IMR-90 (cell line): ENCODE measurements at regions not wholly inside any gene's neighbourhood (a gene's known extent, or its start where the extent isn't known, plus 50 kb on each side); places are given as distances from the start of the nearest gene placed in this dataset.

Experiments used
- ATAC-seq: fragments of 200-7000 bp; cut with Tn5 transposase; 2 replicates; pipeline ENCODE4 v1.9.1; 2020; ENCODE audit warnings: low read depth, mild to moderate bottlenecking, moderate library complexity
- BruUV-seq: library from RNA; stranded (reverse); fragments of 400-500 nt; replicated peaks from 2 replicates; lab custom pipeline; 2021; lab: Mats Ljungman, UMichigan
- CTCF ChIA-PET: fragments of 300-600 bp; formaldehyde crosslinking; extraction: SDS; loops from one replicate; lab custom pipeline; 2021; ENCODE audit warnings: antibody characterized with exemption; lab: Yijun Ruan, JAX
- POLR2A ChIA-PET: fragments of 300-600 bp; sonication (Branson Sonifier 250); formaldehyde crosslinking; loops from one replicate; lab custom pipeline; 2022; ENCODE audit warnings: antibody characterized with exemption; ENCODE audit not compliant: unreplicated experiment; lab: Charles Lee
- DNase-seq: peaks from one replicate; pipeline ENCODE4 v3.0.0; 2013
- H2AFZ ChIP-seq: replicated peaks from 2 replicates; pipeline ENCODE3; 2013; ENCODE audit warnings: low read length, mild to moderate bottlenecking; ENCODE audit not compliant: poor library complexity
- H2AK5ac ChIP-seq: 2 replicates; pipeline ENCODE4 v1.6.1; 2013; ENCODE audit warnings: low read depth, low read length, inconsistent platforms
- H2AK9ac ChIP-seq: replicated peaks from 2 replicates; pipeline ENCODE3; 2013; ENCODE audit warnings: mild to moderate bottlenecking, low read depth, low read length, moderate library complexity; ENCODE audit not compliant: poor library complexity
- H2BK120ac ChIP-seq: 2 replicates; pipeline ENCODE4 v1.6.1; 2013; ENCODE audit warnings: low read depth, low read length, inconsistent platforms
- H2BK15ac ChIP-seq: 3 replicates; pipeline ENCODE4 v1.6.1; 2013; ENCODE audit warnings: low read depth, low read length, inconsistent platforms
- H2BK20ac ChIP-seq: 2 replicates; pipeline ENCODE4 v1.6.1; 2013; ENCODE audit warnings: low read depth, mild to moderate bottlenecking, inconsistent platforms, low read length, moderate library complexity
- H2BK5ac ChIP-seq: 2 replicates; pipeline ENCODE4 v1.6.1; 2013; ENCODE audit warnings: mild to moderate bottlenecking, low read depth, low read length, inconsistent platforms; ENCODE audit not compliant: poor library complexity, severe bottlenecking
- H3K14ac ChIP-seq: replicated peaks from 2 replicates; pipeline ENCODE4 v1.6.1; 2013; ENCODE audit warnings: low read depth, low read length, inconsistent platforms
- H3K18ac ChIP-seq: 2 replicates; pipeline ENCODE4 v1.6.1; 2013; ENCODE audit warnings: low read depth, low read length, control low read depth
- H3K23ac ChIP-seq: 2 replicates; pipeline ENCODE4 v1.6.1; 2013; ENCODE audit warnings: low read depth, low read length, inconsistent platforms
- H3K27ac ChIP-seq: 2 replicates; pipeline ENCODE4 v1.5.1; 2013; ENCODE audit warnings: mild to moderate bottlenecking, control low read depth, low read length; ENCODE audit not compliant: insufficient read depth
- H3K27me3 ChIP-seq: 2 replicates; pipeline ENCODE4 v1.6.1; 2013; ENCODE audit warnings: low read length; ENCODE audit not compliant: control insufficient read depth, insufficient read depth
- H3K36me3 ChIP-seq: 2 replicates; pipeline ENCODE4 v1.6.1; 2013; ENCODE audit warnings: low read length, mixed read lengths; ENCODE audit not compliant: control insufficient read depth, insufficient read depth
- H3K4ac ChIP-seq: 2 replicates; pipeline ENCODE4 v1.6.1; 2013; ENCODE audit warnings: low read depth, low read length, inconsistent platforms
- H3K4me1 ChIP-seq: 2 replicates; pipeline ENCODE4 v1.6.1; 2013; ENCODE audit warnings: low read length, mixed read lengths; ENCODE audit not compliant: control insufficient read depth, insufficient read depth
- H3K4me2 ChIP-seq: 2 replicates; pipeline ENCODE4 v1.6.1; 2013; ENCODE audit warnings: low read depth, mild to moderate bottlenecking, control low read depth, low read length, moderate library complexity
- H3K4me3 ChIP-seq: 2 replicates; pipeline ENCODE4 v1.5.1; 2013; ENCODE audit warnings: low read depth, mild to moderate bottlenecking, control low read depth, low read length, moderate library complexity; ENCODE audit not compliant: insufficient read depth
- H3K56ac ChIP-seq: 2 replicates; pipeline ENCODE4 v1.6.1; 2013; ENCODE audit warnings: low read length, inconsistent platforms; ENCODE audit not compliant: insufficient read depth; ENCODE audit errors: extremely low read depth
- H3K79me1 ChIP-seq, 2 experiments: 2 replicates each; pipeline ENCODE4 v1.6.1; 2013; ENCODE audit warnings: low read length in 2 of 2, inconsistent platforms in 1 of 2, low read depth in 1 of 2
- H3K9ac ChIP-seq: 2 replicates; pipeline ENCODE4 v1.6.1; 2013; ENCODE audit warnings: low read depth, low read length, control low read depth
- H3K9me1 ChIP-seq: 2 replicates; pipeline ENCODE4 v1.6.1; 2013; ENCODE audit warnings: low read length, inconsistent platforms; ENCODE audit not compliant: insufficient read depth
- H3K9me3 ChIP-seq: 2 replicates; pipeline ENCODE4 v1.6.1; 2013; ENCODE audit warnings: low read length; ENCODE audit not compliant: control insufficient read depth, insufficient read depth
- H4K20me1 ChIP-seq: 2 replicates; pipeline ENCODE4 v1.6.1; 2013; ENCODE audit warnings: low read length, inconsistent platforms; ENCODE audit not compliant: insufficient read depth
- H4K5ac ChIP-seq: 2 replicates; pipeline ENCODE4 v1.6.1; 2013; ENCODE audit warnings: mild to moderate bottlenecking, low read depth, low read length, control low read depth
- H4K8ac ChIP-seq, 2 experiments: 2 replicates each; pipeline ENCODE4 v1.6.1; 2013; ENCODE audit warnings: low read depth in 2 of 2, low read length in 2 of 2, control low read depth in 1 of 2, inconsistent platforms in 1 of 2
- H4K91ac ChIP-seq: 2 replicates; pipeline ENCODE4 v1.6.1; 2013; ENCODE audit warnings: low read depth, low read length, inconsistent platforms; ENCODE audit not compliant: insufficient read depth
- BHLHE40 ChIP-seq: fragments of 150-350 bp; IDR thresholded peaks from 2 replicates; pipeline ENCODE4 v1.6.1; 2016; ENCODE audit warnings: mild to moderate bottlenecking, low read depth, low read length
- CEBPB ChIP-seq: IDR thresholded peaks from 2 replicates; pipeline ENCODE4 v1.6.1; 2012; ENCODE audit warnings: low read depth, low read length, improper control_type of control experiment
- POLR2A ChIP-seq: IDR thresholded peaks from 2 replicates; pipeline ENCODE4 v1.6.1; 2012; ENCODE audit warnings: mild to moderate bottlenecking, low read depth, low read length
- RFX5 ChIP-seq: IDR thresholded peaks from 2 replicates; pipeline ENCODE4 v1.8.0; 2012; ENCODE audit warnings: low read depth, mild to moderate bottlenecking, low read length, moderate library complexity
- SMC3 ChIP-seq: fragments of 150-350 bp; IDR thresholded peaks from 2 replicates; pipeline ENCODE4 v1.6.1; 2016; ENCODE audit warnings: low read depth, mild to moderate bottlenecking, antibody characterized with exemption, low read length, moderate library complexity
- WGBS, 2 experiments: methylation state at CpG; one replicate each; pipeline versions ENCODE4 v1.1.5 to v1.1.7; 2013; ENCODE audit warnings: missing lambda C conversion rate in 2 of 2; ENCODE audit not compliant: insufficient read length in 1 of 2; ENCODE audit errors: extremely low coverage in 2 of 2; 5-methylcytosine and 5-hydroxymethylcytosine counted together
- dilution Hi-C: fragments of 300-500 bp; cut with HindIII; formaldehyde crosslinking; loops from one replicate; pipeline ENCODE4 v1.14.3; 2018; ENCODE audit warnings: low sequenced_read_pairs; ENCODE audit not compliant: unreplicated experiment
- in situ Hi-C: fragments of 300-500 bp; cut with MboI; formaldehyde crosslinking; loops from 3 replicates; pipeline ENCODE4 v1.14.3; 2019; ENCODE audit warnings: low sequenced_read_pairs, inconsistent platforms, mixed read lengths
- intact Hi-C: fragments of 100-400 bp; cut with micrococcal nuclease; formaldehyde crosslinking; loops from 2 replicates; pipeline ENCODE4 v1.10.0; 2022
- TF ChIP-seq, protein P1 (sequence below): fragments of 150-350 bp; IDR thresholded peaks from 2 replicates; pipeline ENCODE4 v1.6.1; 2016; ENCODE audit warnings: low read depth, mild to moderate bottlenecking, low read length, moderate library complexity, borderline replicate concordance

DNA sequence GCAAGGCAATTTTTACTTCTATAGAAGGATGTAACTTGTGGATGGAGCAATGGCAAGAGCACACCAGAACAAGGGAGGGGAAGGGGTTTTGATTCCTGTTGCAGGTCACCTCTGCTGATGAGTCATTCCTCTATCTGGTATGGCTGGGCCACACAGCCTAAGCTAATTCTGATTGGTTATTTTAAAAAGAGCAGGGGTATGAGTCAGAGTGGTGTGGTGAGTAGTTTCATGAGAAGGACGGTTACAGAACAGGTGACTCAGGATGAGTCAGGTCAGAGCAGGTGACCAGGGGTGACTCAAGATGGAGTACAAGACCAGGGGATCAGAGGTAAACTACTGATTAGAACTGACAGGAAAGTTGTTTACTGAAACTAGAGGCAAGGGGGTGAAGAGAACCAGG is 231.9 kb upstream of the USP9Y start:
- no peak overlapping the region for H4K8ac ChIP-seq
- ATAC-seq (no peak), DNase-seq (no peak)
- H3K9ac ChIP-seq = no peak overlapping the region
- no peak overlapping the region for H3K4me2 ChIP-seq
- H3K79me1 ChIP-seq = no peaks in the 10 kb centered on the region
- no peak overlapping the region for H2BK20ac ChIP-seq
- H3K23ac ChIP-seq = no peak overlapping the region
- ChIA-PET POLR2A (no interaction called here), CTCF (no interaction called here)
- H2AK5ac ChIP-seq = no peak overlapping the region
- H4K20me1 ChIP-seq = no peaks in the 10 kb centered on the region
- no peaks in the 10 kb centered on the region for H3K4me1 ChIP-seq
- no peaks in the 10 kb centered on the region for H3K36me3 ChIP-seq
- in situ Hi-C loops = no loop called here
- H3K18ac ChIP-seq = no peak overlapping the region
- no peak overlapping the region for H4K91ac ChIP-seq
- no peak overlapping the region for H2BK5ac ChIP-seq
- H4K5ac ChIP-seq = no peak overlapping the region
- no peaks in the 10 kb centered on the region for H3K27me3 ChIP-seq
- intact Hi-C loops = no loop called here
- no peak overlapping the region for H3K4me3 ChIP-seq
- no peak overlapping the region for H2AK9ac ChIP-seq
- H3K4ac ChIP-seq = no peak overlapping the region
- no peak overlapping the region for H2BK15ac ChIP-seq
- H2AFZ ChIP-seq = no peak overlapping the region
- whole genome bisulfite sequencing, 2 experiments = no CpG with 5 or more reads among the region's 1 CpG
- no peak overlapping the region for H3K14ac ChIP-seq
- H3K27ac ChIP-seq = no peak overlapping the region
- BruUV-seq = no TSS peak
- no peak overlapping the region for H3K56ac ChIP-seq
- H3K9me3 ChIP-seq = no peaks in the 10 kb centered on the region
- no peak overlapping the region for H2BK120ac ChIP-seq
- TF ChIP-seq RFX5 = no peak
- no peak for TF ChIP-seq CEBPB
- no peak for TF ChIP-seq BHLHE40
- no peak for TF ChIP-seq SMC3
- TF ChIP-seq, protein P1, sequence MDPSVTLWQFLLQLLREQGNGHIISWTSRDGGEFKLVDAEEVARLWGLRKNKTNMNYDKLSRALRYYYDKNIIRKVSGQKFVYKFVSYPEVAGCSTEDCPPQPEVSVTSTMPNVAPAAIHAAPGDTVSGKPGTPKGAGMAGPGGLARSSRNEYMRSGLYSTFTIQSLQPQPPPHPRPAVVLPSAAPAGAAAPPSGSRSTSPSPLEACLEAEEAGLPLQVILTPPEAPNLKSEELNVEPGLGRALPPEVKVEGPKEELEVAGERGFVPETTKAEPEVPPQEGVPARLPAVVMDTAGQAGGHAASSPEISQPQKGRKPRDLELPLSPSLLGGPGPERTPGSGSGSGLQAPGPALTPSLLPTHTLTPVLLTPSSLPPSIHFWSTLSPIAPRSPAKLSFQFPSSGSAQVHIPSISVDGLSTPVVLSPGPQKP = no peak
- TF ChIP-seq POLR2A = no peak
- dilution Hi-C loops = no loop called here
- no peaks in the 10 kb centered on the region for H3K9me1 ChIP-seq
